A673 (cell line): ENCODE measurements at regions not wholly inside any gene's neighbourhood (a gene's known extent, or its start where the extent isn't known, plus 50 kb on each side); places are given as distances from the start of the nearest gene placed in this dataset.

Experiments
- CTCF ChIP-seq: fragments of 300-800, 200-600 bp; sonication (generic); conservative IDR thresholded peaks from 2 replicates; pipeline ENCODE4 v1.5.1; 2017; ENCODE audit warnings: low read depth, mild to moderate bottlenecking, antibody characterized with exemption, low read length, moderate library complexity, mixed read lengths
- EZH2 ChIP-seq: fragments of 200-600 bp; sonication (generic); IDR thresholded peaks from 2 replicates; pipeline ENCODE4 v1.6.1; 2017; ENCODE audit warnings: borderline replicate concordance, low read depth, mild to moderate bottlenecking, mixed read lengths, antibody characterized with exemption, low read length; ENCODE audit not compliant: poor library complexity, severe bottlenecking

DNA sequence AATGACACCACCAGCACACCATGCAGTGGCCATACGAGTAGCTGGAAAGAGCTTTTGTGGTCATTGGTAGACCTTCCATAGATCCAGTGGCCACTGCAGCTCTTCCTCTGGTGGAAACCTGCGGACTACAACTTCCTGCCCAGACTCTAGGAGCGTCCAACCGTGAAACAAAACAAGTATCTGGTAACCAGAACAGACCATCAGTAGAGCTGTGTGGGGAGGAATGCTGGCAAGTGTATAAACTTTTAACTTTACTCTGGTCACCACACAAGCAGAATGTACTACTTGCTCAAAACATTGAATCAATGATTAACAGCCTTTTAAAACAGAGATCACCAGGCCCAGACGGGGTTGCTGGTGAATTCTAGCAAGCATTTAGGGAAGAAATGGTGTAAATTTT is 154.7 kb upstream of the DGKB start:
- no peak for TF ChIP-seq CTCF
- TF ChIP-seq EZH2: no peak
